ENCODE measurements at regions not wholly inside any gene's neighbourhood (a gene's known extent, or its start where the extent isn't known, plus 50 kb on each side); places are given as distances from the start of the nearest gene placed in this dataset.

DNA sequence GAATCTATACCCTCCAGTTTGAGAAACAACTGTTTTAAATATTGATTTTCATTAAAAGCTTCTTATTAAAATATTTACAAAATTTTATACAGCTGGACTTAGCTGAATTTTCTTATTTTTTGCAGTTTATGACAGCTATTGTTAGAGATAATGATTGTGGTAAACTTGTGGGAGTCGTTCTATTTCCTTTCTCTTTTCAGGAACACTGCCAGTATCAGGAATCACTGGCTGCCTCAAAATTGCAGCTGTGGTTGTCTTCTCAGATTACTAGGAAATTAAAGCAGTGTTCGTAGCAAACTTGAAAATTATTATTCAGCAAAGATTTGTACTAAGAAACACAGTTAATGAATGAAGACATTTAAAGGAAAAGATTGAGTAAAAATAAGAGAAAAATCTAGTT lies 311.0 kb downstream of the CENPW start:
- TF ChIP-seq ZNF384 (IDR thresholded peaks at IDR 0.05) = no peak
- TF ChIP-seq L3MBTL2 (conservative IDR thresholded peaks at IDR 0.05) = no peak
- TF ChIP-seq ARNT (IDR thresholded peaks at IDR 0.05) = no peak
- no peak for TF ChIP-seq FOXM1 (IDR thresholded peaks at IDR 0.05; ENCODE audit: borderline replicate concordance)
- TF ChIP-seq BHLHE40 (IDR thresholded peaks at IDR 0.05; ENCODE audit: borderline replicate concordance) = no peak
- no peak for TF ChIP-seq SP1 (IDR thresholded peaks at IDR 0.05)

Data from HEK293T (cell line).